HAP-1 (cell line): ENCODE measurements at regions not wholly inside any gene's neighbourhood (a gene's known extent, or its start where the extent isn't known, plus 50 kb on each side); places are given as distances from the start of the nearest gene placed in this dataset.

Experiments
- DNase-seq, 2 experiments: peaks; one replicate each; pipeline ENCODE4 v3.0.0-alpha.2; 2016 to 2020; ENCODE audit warnings: low spot score in 2 of 2
- H3K27me3 ChIP-seq: fragments of 250-450 bp; sonication (Bioruptor Pico); 2 replicates; pipeline ENCODE4 v1.5.1; 2020; ENCODE audit warnings: low read depth, mild to moderate bottlenecking, moderate library complexity
- H3K36me3 ChIP-seq: fragments of 250-450 bp; sonication (Bioruptor Pico); replicated peaks from 2 replicates; pipeline ENCODE4 v1.5.1; 2020; ENCODE audit warnings: mild to moderate bottlenecking
- H3K4me1 ChIP-seq: fragments of 250-450 bp; sonication (Bioruptor Pico); 2 replicates; pipeline ENCODE4 v1.5.1; 2020; ENCODE audit warnings: mild to moderate bottlenecking
- H3K4me3 ChIP-seq: fragments of 250-450 bp; sonication (Bioruptor Pico); 2 replicates; pipeline ENCODE4 v1.5.1; 2020; ENCODE audit warnings: mild to moderate bottlenecking, moderate library complexity
- H3K9me3 ChIP-seq: fragments of 250-450 bp; sonication (Bioruptor Pico); 2 replicates; pipeline ENCODE4 v1.5.1; 2020; ENCODE audit warnings: mild to moderate bottlenecking, moderate library complexity
- in situ Hi-C: fragments of 300-500 bp; cut with MboI; formaldehyde crosslinking; loops from 3 replicates; pipeline ENCODE4 v1.14.3; 2020; ENCODE audit warnings: low sequenced_read_pairs, inconsistent platforms, mixed read lengths

GRCh38 chr18:59760619-59761600 lies 63.7 kb upstream of the CCBE1 start:
- in situ Hi-C loops: no loop called here

GRCh38 chr18:59760212-59760611 lies 63.0 kb upstream of the CCBE1 start:
- Histone ChIP-seq H3K36me3 (no peaks in the 10 kb centered on the region), H3K9me3 (no peaks in the 10 kb centered on the region), H3K4me1 (no peaks in the 10 kb centered on the region), H3K27me3 (no peaks in the 10 kb centered on the region), H3K4me3 (no peak overlapping the region)
- DNase-seq: no peak
- in situ Hi-C loops: no loop called here

More at GRCh38 chr18:59760619-59761600, 63.7 kb upstream of the CCBE1 start:
- no peak overlapping the region for H3K4me3 ChIP-seq
- no peak for DNase-seq
- H3K9me3 ChIP-seq: no peaks in the 10 kb centered on the region
- H3K4me1 ChIP-seq: no peaks in the 10 kb centered on the region
- no peaks in the 10 kb centered on the region for H3K27me3 ChIP-seq
- no peaks in the 10 kb centered on the region for H3K36me3 ChIP-seq

GRCh38 chr18:59758837-59759236 lies 61.6 kb upstream of the CCBE1 start:
- Histone ChIP-seq H3K9me3 (no peaks in the 10 kb centered on the region), H3K4me1 (no peaks in the 10 kb centered on the region), H3K36me3 (no peaks in the 10 kb centered on the region), H3K27me3 (no peaks in the 10 kb centered on the region), H3K4me3 (no peak overlapping the region)
- no peak for DNase-seq
- in situ Hi-C loops: no loop called here

- Histone ChIP-seq H3K4me3 (no peak overlapping the region), H3K27me3 (no peaks in the 10 kb centered on the region), H3K36me3 (no peaks in the 10 kb centered on the region), H3K9me3 (no peaks in the 10 kb centered on the region), H3K4me1 (no peaks in the 10 kb centered on the region)
- in situ Hi-C loops: no loop called here
- no peak for DNase-seq
Observed at GRCh38 chr18:59758106-59758505, 60.9 kb upstream of the CCBE1 start.

DNA sequence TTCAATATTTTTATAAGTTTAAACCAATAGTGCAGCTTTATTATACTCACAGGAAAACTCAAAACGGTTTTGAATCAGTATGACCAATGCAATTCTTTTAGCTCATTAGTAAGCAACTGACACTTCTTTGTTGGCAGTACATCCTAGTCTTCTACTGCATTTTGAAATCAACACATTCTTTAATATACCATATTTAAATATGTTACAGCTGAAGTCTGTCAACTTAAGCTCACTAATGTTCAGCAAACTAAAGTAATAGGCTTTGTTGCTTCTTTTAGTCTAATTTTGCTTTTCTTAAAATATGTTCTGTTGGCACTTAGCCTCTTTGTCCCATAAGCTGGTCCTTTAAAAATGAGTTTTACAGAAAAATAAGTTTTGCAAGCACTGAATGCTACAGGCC lies 55.4 kb upstream of the CCBE1 start:
- Histone ChIP-seq H3K27me3 (no peaks in the 10 kb centered on the region), H3K4me1 (no peaks in the 10 kb centered on the region), H3K36me3 (no peaks in the 10 kb centered on the region), H3K4me3 (no peak overlapping the region), H3K9me3 (no peaks in the 10 kb centered on the region)
- DNase-seq: no peak
- in situ Hi-C loops: no loop called here

- Histone ChIP-seq H3K9me3 (no peaks in the 10 kb centered on the region), H3K4me3 (no peak overlapping the region), H3K36me3 (no peaks in the 10 kb centered on the region), H3K4me1 (no peaks in the 10 kb centered on the region), H3K27me3 (no peaks in the 10 kb centered on the region)
- no peak for DNase-seq
- in situ Hi-C loops: no loop called here
Observed at GRCh38 chr18:59751186-59751585, 54.0 kb upstream of the CCBE1 start.

- no peaks in the 10 kb centered on the region for H3K4me1 ChIP-seq
- in situ Hi-C loops: no loop called here
- H3K36me3 ChIP-seq: no peaks in the 10 kb centered on the region
- no peaks in the 10 kb centered on the region for H3K27me3 ChIP-seq
- H3K4me3 ChIP-seq: no peak overlapping the region
- no peak for DNase-seq
- no peaks in the 10 kb centered on the region for H3K9me3 ChIP-seq
Observed at GRCh38 chr18:59748628-59749360, 51.6 kb upstream of the CCBE1 start.
